HG02610 (cell line): ENCODE measurements at regions not wholly inside any gene's neighbourhood (a gene's known extent, or its start where the extent isn't known, plus 50 kb on each side); places are given as distances from the start of the nearest gene placed in this dataset.
A peak's percentile ranks its signal among the peaks of the same experiment; 100 is the strongest.
"Not testable (repeated sequence)": the region's sequence is repeated elsewhere in the genome, so short reads cannot be mapped to it uniquely, and the experiment has no call there.

Source experiments
- ATAC-seq: cut with Tn5 transposase; IDR thresholded peaks from one replicate; pipeline ENCODE4 v1.9.1; 2021; ENCODE audit warnings: mild to moderate bottlenecking, moderate library complexity; ENCODE audit not compliant: unreplicated experiment

- no peak for ATAC-seq
Measured at GRCh38 chr4:100657187-100657586, 139.4 kb upstream of the EMCN start.

GRCh38 chr4:100651499-100652175, 133.8 kb upstream of the EMCN start:
- ATAC-seq = no peak

GRCh38 chr4:100649417-100649816, 131.6 kb upstream of the EMCN start:
- ATAC-seq = no peak

- ATAC-seq = no peak
Measured at GRCh38 chr4:100644150-100644549, 126.3 kb upstream of the EMCN start.

GRCh38 chr4:100641336-100641735, 123.5 kb upstream of the EMCN start:
- no peak for ATAC-seq

GRCh38 chr4:100635899-100636298, 118.1 kb upstream of the EMCN start:
- ATAC-seq = no peak

- no peak for ATAC-seq
Measured at GRCh38 chr4:100633269-100633668, 115.4 kb upstream of the EMCN start.

- ATAC-seq = no peak
Measured at GRCh38 chr4:100632163-100632562, 114.3 kb upstream of the EMCN start.

- ATAC-seq = no peak
Measured at GRCh38 chr4:100631281-100631968, 113.6 kb upstream of the EMCN start.

- no peak for ATAC-seq
Measured at GRCh38 chr4:100630341-100630740, 112.5 kb upstream of the EMCN start.

GRCh38 chr4:100609810-100610209, 92.0 kb upstream of the EMCN start:
- ATAC-seq = no peak

GRCh38 chr4:100608651-100609050, 90.8 kb upstream of the EMCN start:
- ATAC-seq = not testable (repeated sequence)

GRCh38 chr4:100605144-100605543, 87.3 kb upstream of the EMCN start:
- ATAC-seq = no peak

- ATAC-seq = no peak
Measured at GRCh38 chr4:100593935-100594334, 76.1 kb upstream of the EMCN start.

- ATAC-seq = no peak
Measured at GRCh38 chr4:100591161-100591876, 73.5 kb upstream of the EMCN start.

- no peak for ATAC-seq
Measured at GRCh38 chr4:100590325-100590724, 72.5 kb upstream of the EMCN start.

- ATAC-seq = no peak
Measured at GRCh38 chr4:100588076-100588475, 70.3 kb upstream of the EMCN start.

GRCh38 chr4:100582146-100582545, 64.3 kb upstream of the EMCN start:
- ATAC-seq = no peak

- no peak for ATAC-seq
Measured at GRCh38 chr4:100581337-100581736, 63.5 kb upstream of the EMCN start.

- no peak for ATAC-seq
Measured at GRCh38 chr4:100576570-100576969, 58.7 kb upstream of the EMCN start.

GRCh38 chr4:100574607-100575006, 56.8 kb upstream of the EMCN start:
- ATAC-seq = no peak

GRCh38 chr4:100569196-100569595, 51.4 kb upstream of the EMCN start:
- ATAC-seq = peak; percentile 60
